Epithelial cell of esophagus (primary cell): ENCODE measurements at regions not wholly inside any gene's neighbourhood (a gene's known extent, or its start where the extent isn't known, plus 50 kb on each side); places are given as distances from the start of the nearest gene placed in this dataset.

ENCODE experiments used
- DNase-seq: peaks from one replicate; pipeline ENCODE4 v3.0.0; 2010; ENCODE audit warnings: low read depth
- H3K4me3 ChIP-seq: 2 replicates; pipeline ENCODE4 v1.5.1; 2011; ENCODE audit warnings: mild to moderate bottlenecking, low read length, control low read depth
- TF ChIP-seq, protein P1 (sequence below): IDR thresholded peaks from 2 replicates; pipeline ENCODE4 v1.5.1; 2011; ENCODE audit warnings: low read depth, mild to moderate bottlenecking, low read length, control low read depth, inconsistent platforms; ENCODE audit not compliant: insufficient read depth; ENCODE audit errors: missing control alignments

DNA sequence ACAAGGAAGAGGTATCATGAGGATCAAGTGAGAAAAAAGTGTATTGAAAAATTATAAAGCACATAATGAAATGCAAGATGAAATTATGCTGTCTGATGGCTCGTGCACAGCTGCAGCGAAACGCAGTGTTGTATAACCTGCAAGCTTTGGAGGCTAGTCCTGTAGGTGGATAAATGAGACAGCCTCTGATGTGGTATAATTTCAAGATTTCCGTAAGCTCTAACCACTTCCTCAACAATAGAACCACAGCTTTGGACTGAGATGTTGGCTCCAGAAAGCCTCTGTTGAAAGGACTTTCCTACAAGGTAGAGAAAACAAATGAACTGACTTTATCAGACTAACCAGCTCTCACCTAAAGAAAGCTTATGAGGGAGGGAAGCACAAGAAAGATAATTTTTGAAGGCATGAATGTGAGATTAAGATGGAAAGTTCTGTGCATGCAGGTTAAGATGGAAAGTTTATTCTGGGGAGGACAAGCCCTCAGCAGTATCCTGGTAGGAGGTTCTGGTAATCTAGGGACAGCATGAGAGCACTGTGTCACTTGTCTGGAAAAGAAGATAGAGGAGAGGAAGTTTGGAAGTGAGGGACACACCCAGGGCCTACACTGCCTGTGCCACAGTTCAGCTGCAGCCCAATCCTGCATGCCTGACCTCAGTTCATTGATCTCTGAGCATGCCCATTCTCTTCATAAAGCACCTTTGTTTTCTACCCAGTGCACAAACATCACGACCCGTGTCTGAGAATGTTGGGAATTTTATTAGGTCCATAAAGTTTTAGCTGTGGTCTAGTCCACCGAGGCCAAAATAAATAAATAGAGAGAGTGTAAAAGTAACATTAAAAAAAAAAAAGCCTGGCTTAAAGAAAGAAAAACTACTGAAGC, 161.5 kb upstream of the SFRP2 start:
- H3K4me3 ChIP-seq: no peak overlapping the region
- TF ChIP-seq, protein P1, sequence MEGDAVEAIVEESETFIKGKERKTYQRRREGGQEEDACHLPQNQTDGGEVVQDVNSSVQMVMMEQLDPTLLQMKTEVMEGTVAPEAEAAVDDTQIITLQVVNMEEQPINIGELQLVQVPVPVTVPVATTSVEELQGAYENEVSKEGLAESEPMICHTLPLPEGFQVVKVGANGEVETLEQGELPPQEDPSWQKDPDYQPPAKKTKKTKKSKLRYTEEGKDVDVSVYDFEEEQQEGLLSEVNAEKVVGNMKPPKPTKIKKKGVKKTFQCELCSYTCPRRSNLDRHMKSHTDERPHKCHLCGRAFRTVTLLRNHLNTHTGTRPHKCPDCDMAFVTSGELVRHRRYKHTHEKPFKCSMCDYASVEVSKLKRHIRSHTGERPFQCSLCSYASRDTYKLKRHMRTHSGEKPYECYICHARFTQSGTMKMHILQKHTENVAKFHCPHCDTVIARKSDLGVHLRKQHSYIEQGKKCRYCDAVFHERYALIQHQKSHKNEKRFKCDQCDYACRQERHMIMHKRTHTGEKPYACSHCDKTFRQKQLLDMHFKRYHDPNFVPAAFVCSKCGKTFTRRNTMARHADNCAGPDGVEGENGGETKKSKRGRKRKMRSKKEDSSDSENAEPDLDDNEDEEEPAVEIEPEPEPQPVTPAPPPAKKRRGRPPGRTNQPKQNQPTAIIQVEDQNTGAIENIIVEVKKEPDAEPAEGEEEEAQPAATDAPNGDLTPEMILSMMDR: no peak
- no peak for DNase-seq

DNA sequence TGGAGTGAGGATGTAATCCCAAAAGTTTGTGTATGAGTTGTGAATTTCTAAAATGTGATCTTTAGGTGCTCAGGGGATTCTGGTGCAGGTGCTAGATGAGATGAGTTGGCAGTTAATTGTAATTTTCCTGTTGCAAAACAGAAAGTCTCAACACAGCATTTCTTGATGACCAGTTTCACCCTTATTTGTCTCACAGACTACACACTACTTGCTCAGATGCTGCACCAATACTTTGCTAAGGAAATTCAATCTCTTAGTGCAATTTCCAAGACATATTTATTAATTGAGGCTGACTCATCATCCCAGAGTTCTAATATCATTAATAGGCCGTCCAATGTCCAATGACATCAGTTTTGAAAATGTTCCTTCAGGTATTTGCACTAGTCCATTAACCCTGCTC, 159.2 kb upstream of the SFRP2 start:
- DNase-seq: no peak
- TF ChIP-seq, protein P1: no peak
- no peak overlapping the region for H3K4me3 ChIP-seq

DNA sequence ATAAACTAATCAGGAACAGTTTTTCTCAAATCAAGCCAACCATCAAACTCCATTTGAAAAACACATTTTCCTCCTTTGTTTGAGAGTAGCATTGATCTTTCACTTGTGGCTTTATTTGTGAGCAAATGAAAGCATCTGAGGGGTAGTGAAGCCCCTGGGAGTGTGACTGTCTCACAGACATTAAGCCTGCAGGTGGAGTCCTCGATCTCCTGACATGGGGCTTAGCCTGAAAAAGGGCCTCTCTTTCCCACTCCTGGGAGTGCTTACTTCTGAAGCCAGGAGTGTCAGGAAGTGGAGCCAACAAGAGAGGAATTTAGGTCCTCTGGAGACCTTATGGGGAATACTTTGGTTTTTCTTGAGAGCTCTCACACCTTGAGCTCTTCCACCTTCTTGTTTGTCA, 158.2 kb upstream of the SFRP2 start:
- DNase-seq: no peak
- H3K4me3 ChIP-seq: no peak overlapping the region

DNA sequence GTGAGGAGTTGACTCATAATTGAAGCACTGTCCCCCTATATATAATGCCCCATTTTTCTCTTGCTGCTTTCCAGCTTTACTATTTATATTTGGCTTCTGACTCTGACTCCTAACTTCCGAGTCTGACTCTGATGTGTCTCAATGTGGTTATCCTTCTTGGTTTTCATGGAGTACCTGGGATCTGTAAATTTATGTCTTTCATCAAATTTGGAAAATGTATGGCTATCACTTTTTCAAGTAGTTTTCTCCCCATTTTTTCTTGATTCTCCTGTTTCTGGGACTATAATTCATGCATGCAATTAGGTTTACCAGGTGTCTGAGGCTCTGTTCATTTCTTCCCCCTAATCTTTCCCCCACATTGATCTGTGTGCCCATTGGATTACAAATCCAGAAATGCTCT, 156.8 kb upstream of the SFRP2 start:
- DNase-seq: no peak
- no peak overlapping the region for H3K4me3 ChIP-seq
- TF ChIP-seq, protein P1: no peak

More for the DNA sequence above, 158.2 kb upstream of the SFRP2 start:
- TF ChIP-seq, protein P1: no peak

DNA sequence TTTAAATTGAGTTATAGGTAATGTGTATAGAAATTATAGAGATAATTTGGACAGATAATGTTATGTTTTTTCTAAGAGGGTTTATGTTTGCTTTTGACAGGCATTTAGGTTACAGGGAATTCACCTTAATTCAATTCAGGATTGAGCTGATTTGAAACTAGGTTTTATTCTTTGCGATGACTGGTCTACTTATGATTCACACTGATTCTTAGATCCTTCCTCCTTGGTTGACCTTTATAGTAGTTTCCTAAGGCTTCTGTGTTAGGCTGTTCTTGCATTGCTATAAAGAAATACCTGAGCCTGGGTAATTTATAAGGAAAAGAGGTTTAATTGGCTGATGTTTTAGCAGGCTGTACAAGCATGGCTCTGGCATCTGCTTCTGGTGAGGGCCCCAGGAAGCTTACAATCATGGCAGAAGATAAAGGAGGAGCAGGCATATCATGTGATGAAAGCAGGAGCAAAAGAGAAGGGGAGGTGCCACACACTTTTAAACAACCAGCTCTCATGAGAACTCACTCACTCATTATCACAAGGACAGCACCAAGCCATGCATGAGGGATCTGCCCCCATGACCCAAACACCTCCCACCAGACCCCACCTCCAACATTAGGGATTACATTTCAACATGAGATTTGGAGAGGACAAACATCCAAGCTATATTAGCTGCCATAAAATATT, 155.0 kb upstream of the SFRP2 start:
- no peak for DNase-seq
- TF ChIP-seq, protein P1: no peak
- H3K4me3 ChIP-seq: no peak overlapping the region

DNA sequence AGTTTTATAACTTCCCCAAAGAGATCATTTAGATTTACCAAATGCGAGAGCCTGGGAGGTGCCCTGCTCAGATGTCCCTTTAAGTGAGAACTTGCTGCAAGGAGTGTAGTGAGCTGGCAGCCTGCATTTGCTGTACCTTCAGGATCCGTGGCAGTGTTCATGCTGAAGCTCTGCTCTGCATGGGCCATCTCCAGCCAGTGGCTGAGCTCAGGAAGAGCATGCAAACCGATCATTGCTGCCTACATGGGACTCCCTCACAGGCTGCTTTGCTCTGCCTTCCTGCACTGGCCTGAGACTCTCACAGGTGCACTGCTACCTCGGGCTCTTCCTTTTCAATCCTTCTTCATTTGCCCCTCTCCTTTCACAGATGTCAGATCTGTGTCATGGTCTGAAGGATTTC, 152.0 kb upstream of the SFRP2 start:
- no peak for DNase-seq
- no peak overlapping the region for H3K4me3 ChIP-seq
- TF ChIP-seq, protein P1: no peak

DNA sequence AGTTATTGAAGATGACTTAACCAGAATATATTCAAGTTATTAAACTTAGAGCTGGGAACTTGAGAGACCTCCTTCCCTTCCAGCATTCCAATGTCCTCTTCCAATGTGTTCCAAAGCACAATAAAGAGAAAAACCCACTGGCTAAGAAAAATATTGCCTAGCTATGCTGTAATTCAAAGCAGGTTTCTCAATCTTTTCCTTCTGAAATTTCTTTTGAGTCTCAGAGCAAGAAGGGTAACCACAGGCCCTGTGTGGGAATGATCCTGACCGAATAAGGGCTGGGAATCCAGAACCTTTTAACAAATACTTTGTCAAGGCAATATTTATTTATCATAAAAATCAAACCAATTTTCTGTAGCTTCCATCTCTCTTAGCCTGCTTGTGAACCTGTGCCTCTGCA, 150.7 kb upstream of the SFRP2 start:
- TF ChIP-seq, protein P1: no peak
- H3K4me3 ChIP-seq: no peak overlapping the region
- DNase-seq: no peak
